GM21423 (cell line): ENCODE measurements at regions not wholly inside any gene's neighbourhood (a gene's known extent, or its start where the extent isn't known, plus 50 kb on each side); places are given as distances from the start of the nearest gene placed in this dataset.

ENCODE experiments used
- ATAC-seq: cut with Tn5 transposase; IDR thresholded peaks from one replicate; pipeline ENCODE4 v1.9.1; 2021; ENCODE audit warnings: mild to moderate bottlenecking, moderate library complexity; ENCODE audit not compliant: unreplicated experiment

DNA sequence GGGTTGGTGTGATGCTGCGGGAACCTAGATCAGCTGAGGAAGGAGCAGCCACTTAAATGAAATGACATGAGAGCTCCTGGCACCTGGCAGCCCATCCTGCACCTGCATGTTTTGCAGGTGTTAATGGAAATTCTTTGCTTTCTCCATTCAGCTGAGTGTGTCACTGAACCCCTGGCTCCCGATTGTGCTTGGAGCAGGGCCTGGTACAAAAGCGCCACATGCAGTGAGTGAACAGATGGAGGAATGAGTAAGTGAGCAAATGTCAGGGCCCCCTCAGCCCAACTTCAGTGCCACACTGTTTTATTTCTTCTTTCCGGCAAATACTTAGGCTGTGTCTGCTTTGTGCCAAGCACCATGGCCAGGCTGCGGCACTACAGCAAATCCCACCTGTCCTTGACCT, 132.2 kb downstream of the ASB7 start:
- no peak for ATAC-seq

GRCh38 chr15:100735129-100736053, 133.0 kb downstream of the ASB7 start:
- ATAC-seq: no peak

GRCh38 chr15:100737214-100737613, 134.8 kb downstream of the ASB7 start:
- no peak for ATAC-seq

- no peak for ATAC-seq
These were observed 136.2 kb downstream of the ASB7 start for GRCh38 chr15:100738614-100739013.

GRCh38 chr15:100740138-100740537, 137.7 kb downstream of the ASB7 start:
- ATAC-seq: no peak

GRCh38 chr15:100751585-100751984, 128.0 kb upstream of the ALDH1A3 start:
- ATAC-seq: no peak

DNA sequence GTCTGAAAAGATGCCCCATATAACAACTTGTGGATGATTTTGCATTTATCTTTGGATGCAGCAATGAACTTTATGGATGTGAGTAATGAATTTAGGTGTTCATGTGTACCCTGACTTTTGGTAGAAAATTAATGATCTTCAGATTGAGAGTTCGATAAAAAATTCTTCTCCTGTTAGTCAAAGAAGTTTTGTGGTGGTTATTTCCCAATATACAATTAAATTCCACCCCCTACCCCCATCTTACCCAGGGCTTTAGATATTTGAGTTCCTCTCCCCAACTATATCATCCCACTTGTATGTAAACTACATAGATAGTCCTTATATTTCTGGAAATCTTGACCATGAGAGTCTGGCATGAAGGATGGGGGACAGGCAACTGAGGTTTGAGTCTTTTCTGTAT, 126.1 kb upstream of the ALDH1A3 start:
- no peak for ATAC-seq

GRCh38 chr15:100757661-100758060, 122.0 kb upstream of the ALDH1A3 start:
- no peak for ATAC-seq

- no peak for ATAC-seq
These were observed 121.1 kb upstream of the ALDH1A3 start for GRCh38 chr15:100758555-100758954.

DNA sequence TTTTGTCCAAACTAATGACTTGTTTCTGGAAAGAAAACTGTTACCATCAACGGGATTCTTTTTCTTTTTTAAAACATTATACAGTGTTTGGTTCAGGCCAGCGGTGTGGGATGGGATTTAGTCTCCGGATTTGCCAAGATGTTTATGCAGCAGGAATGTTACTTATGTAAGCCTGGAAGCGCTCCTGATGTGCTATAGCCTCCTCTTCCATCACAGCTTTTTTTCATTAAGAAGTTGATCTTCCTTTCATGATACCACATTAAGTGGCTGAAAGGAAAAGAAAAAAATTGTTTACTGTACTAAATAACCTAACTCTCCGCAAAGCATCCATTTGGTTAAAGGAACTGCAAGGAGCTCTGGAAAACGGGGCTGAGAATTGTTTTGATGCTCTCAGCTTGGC, 120.5 kb upstream of the ALDH1A3 start:
- ATAC-seq: no peak

DNA sequence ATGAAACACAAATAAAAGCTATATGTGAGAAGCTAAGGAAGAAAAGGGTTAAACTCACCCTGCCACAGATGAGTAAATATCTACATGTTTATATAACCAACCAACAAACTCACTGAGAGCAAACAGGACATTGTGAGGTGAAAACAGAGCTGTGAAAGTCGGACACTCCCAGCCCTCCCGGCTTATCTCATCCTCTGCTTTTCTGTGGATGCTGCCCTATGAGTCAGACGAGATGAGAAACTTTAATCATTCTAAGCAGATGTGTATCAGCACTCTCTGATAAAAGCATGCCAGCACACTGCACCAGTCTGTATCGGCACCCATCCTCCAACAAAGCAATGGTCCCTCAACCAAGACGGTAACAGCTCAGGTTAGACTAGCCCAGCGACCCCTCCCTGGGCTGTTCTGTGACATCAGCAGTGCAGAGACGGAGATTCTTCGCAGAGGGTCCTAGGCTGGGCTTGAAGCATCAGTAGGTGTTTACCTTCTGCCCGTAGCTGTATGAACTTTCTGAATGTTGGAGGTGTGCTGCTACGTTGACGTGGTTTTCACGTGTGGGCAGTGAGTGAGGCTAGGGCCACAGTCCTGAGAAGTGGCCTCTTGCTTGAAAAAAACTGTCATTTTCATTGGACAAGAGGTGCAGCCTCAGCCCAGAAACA, 119.8 kb upstream of the ALDH1A3 start:
- no peak for ATAC-seq

GRCh38 chr15:100760357-100760903, 119.2 kb upstream of the ALDH1A3 start:
- ATAC-seq: no peak

GRCh38 chr15:100761290-100761935, 118.2 kb upstream of the ALDH1A3 start:
- no peak for ATAC-seq

DNA sequence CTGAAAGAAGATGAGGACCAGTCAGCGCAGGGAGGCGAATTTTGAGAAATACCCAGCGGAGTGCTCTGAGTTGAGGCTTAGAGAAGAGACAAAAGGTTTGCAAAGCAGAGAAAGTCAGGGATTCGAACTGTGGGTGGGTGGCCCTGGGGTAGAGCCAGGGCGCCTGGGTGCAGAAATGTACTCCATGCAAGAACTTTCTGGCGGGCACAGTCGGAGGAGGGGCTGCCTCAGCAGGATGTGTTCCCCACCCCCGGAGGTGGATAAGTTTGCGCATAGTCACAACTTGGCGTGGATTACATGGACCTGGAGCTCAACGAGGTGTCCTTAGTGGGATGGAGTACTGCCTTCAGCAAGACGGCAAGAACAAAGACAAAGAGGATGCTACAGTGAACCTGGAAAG, 117.3 kb upstream of the ALDH1A3 start:
- ATAC-seq: no peak

DNA sequence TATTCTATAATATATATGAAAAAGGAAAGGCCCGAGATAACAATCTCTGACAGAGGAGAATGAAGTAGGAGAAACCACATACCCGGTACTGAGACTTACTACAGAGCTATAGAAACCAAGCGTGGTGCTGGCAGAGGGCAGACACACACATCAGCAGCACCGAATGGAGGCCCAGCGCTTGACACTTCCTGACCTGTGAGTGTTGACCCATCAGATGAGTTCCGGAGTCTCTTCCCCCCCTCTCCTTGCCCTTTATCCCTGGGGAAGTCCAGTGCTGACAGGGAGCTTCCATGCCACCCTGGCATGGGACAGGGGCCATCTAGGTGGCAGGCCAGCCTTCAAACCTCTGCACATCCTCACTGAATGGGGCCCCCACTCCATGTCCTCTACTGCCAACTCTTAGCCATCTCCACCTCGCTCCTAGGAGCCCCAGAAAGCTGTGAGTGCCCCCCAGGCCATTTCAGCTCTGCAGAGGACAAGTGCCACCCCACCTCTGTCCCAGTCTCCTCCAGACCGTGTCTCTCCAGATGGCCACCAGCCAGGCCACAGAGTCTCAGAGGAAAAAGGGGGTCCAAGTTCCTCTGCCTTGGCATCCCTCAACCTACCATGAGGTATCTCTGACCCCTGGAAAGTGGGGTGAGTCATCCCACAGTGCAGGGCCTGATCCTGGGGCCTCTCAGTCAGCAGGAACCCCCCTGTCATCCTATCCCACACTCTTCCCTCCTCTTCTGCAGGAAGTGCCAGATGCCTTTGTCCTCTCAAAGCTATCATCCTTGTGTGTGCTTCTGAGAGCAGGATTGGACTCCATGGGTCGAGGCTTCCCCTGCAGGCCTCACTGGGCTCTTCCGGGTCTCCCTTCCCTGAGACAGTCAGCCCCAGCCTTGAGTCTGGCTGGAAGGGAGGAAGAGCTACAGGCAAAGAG, 116.5 kb upstream of the ALDH1A3 start:
- no peak for ATAC-seq

DNA sequence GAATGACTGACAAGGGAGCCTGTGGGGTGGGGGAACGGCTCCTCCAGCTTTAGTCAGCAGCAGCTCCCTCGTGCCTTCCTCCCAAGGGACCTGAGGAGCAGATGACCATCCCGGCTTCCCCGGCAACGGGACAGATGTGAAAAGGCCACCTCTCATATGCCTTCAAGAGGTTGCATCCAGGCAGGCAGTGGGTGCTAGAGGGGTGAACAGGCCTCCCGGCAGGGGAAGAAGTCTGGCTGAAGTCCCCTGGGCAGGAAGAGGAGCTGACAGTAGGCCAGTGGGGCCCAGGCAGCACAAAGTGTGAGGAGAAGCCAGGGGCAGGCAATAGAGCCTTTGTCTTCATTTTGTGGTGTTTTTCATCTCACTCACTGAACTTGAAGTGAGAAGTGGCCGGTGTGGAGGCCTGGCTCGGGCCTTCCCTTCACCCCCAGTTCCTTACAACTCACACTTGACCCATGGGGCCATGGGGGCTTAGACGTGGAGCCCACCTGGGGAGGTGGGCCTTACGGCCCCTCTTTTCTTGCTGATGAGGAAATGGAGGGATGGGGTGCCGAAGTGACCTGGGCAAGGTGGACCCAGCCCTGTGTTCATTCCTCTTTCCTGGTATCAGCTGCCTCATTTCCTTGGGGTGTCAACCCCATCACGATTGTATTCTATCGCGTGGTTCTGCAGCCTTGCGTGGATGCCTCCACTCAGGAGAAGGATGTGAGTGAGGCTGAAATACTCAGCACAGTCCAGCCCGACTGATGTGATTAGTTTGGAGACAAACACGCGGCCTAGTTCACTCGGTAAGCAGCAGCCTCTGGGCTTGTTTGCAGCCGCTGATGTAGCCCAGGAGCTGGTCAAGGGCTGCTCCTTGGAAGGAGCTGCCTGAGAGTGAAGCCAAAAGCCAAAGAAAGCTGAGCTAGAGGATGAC, 115.5 kb upstream of the ALDH1A3 start:
- no peak for ATAC-seq

DNA sequence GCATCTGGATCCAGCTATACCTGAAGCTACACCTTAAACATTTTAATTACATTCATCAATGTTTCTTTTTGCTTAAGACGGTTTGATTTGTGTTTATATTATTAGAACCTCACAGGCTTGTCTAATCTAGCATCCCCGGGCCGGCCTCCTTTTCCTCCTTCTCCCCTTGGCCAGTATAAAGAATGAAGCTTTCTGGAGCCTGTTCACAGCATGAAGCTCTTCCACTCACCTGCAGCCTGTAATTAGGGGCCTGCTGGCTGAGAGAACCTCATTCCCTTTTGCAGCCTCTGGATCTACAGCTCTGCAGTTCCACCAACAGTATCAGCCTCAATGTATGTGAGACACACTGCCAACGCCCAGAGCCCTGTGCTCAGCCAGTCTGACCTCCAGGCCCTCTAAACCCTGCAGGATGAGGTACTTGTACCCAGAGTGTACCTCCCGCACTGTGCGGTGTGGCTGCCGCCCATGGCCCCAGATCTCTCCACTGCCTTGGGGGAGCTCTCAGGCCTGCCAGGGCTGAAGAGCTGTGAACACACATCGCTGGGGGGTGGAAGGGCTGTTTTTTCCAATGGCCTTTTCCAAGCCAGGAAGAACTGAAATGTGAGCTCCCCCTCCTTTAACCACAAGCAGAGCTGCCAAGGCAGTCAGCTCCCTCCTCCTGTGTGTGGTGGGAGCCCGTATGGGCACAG, 114.7 kb upstream of the ALDH1A3 start:
- no peak for ATAC-seq

DNA sequence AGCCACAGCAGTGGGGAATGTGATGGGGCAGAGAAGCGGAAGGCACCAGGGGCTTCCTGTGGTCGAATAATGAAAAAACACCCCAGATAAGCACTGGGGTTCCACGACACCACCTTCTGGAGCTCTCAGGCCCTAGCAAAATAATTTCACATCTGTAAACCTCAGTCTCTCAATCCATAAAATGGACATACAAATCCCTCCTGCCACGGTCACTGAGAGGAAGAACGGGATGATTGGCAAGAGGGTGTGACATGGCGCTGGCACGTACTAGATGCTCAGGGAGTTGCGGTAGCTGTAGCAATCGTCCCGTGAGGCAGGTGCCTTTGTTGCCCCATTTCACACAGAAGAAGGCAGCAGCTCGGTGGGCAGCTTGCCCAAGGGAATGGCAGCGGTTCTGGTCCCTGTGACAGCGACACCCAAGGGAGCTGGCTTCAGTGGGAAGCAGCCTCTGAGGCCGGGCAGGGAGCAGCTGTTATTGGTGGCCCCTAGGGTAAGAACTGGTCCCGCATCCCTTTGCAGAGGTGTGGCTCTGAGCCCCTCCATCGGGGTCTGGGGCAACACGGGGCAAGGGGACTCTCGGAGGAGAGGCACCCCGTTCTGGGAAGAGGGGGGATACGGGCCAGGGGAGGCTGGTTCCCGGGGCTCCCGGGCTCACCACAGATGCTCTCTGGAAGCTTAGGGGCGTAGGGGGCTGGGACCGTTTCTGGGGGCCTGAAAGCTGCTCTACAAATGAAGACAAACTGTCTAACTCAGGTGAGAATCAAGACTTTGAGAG, 114.0 kb upstream of the ALDH1A3 start:
- ATAC-seq: no peak
